Stimulated activated CD4-positive, alpha-beta T cell treated with anti-CD3 and anti-CD28 coated beads, Interleukin-15, amount 100 ng/mL, for 1 hour (primary cell): ENCODE measurements at regions not wholly inside any gene's neighbourhood (a gene's known extent, or its start where the extent isn't known, plus 50 kb on each side); places are given as distances from the start of the nearest gene placed in this dataset.
"Not testable (repeated sequence)": the region's sequence is repeated elsewhere in the genome, so short reads cannot be mapped to it uniquely, and the experiment has no call there.

Source experiments
- DNase-seq, 2 donors: peaks; one replicate each; pipeline ENCODE4 v3.0.0-alpha.2; 2020; ENCODE audit warnings: low read depth in 1 of 2, low spot score in 1 of 2

- no peak for DNase-seq
These were observed 215.6 kb upstream of the USP15 start for GRCh38 chr12:62044450-62045135.

GRCh38 chr12:62045211-62045610, 215.0 kb upstream of the USP15 start:
- DNase-seq: no peak

- DNase-seq: no peak
These were observed 209.4 kb upstream of the USP15 start for GRCh38 chr12:62050785-62051184.

GRCh38 chr12:62069976-62070375, 190.2 kb upstream of the USP15 start:
- DNase-seq: no peak

- not testable (repeated sequence) for DNase-seq
These were observed 187.0 kb upstream of the USP15 start for GRCh38 chr12:62073236-62073635.

GRCh38 chr12:62075870-62076269, 184.3 kb upstream of the USP15 start:
- no peak for DNase-seq

GRCh38 chr12:62078020-62078419, 182.2 kb upstream of the USP15 start:
- no peak for DNase-seq

GRCh38 chr12:62082448-62082847, 177.8 kb upstream of the USP15 start:
- no peak for DNase-seq

- DNase-seq: no peak
These were observed 162.1 kb upstream of the USP15 start for GRCh38 chr12:62098132-62098531.

- DNase-seq: no peak
These were observed 156.5 kb upstream of the USP15 start for GRCh38 chr12:62103748-62104147.

GRCh38 chr12:62106547-62107185, 153.5 kb upstream of the USP15 start:
- no peak for DNase-seq

GRCh38 chr12:62113366-62114011, 146.7 kb upstream of the USP15 start:
- DNase-seq: no peak

GRCh38 chr12:62116986-62117385, 143.2 kb upstream of the USP15 start:
- no peak for DNase-seq

- DNase-seq: peak in 1 of 2 donors; percentile 1
These were observed 136.4 kb upstream of the USP15 start for GRCh38 chr12:62123721-62124203.

- no peak for DNase-seq
These were observed 132.7 kb upstream of the USP15 start for GRCh38 chr12:62127516-62127915.

- no peak for DNase-seq
These were observed 131.8 kb upstream of the USP15 start for GRCh38 chr12:62128175-62128975.

- no peak for DNase-seq
These were observed 130.9 kb upstream of the USP15 start for GRCh38 chr12:62129291-62129690.

- DNase-seq: no peak
These were observed 129.8 kb upstream of the USP15 start for GRCh38 chr12:62130402-62130801.

- DNase-seq: no peak
These were observed 129.2 kb upstream of the USP15 start for GRCh38 chr12:62130834-62131552.

GRCh38 chr12:62133440-62133839, 126.8 kb upstream of the USP15 start:
- DNase-seq: no peak
